BLaER1 (cell line): ENCODE measurements at regions not wholly inside any gene's neighbourhood (a gene's known extent, or its start where the extent isn't known, plus 50 kb on each side); places are given as distances from the start of the nearest gene placed in this dataset.

Experiments used
- H3K27ac ChIP-seq: shearing (Covaris generic); formaldehyde crosslinking; 2 replicates; pipeline ENCODE4 v1.8.1; 2022
- H3K27me3 ChIP-seq: shearing (Covaris generic); formaldehyde crosslinking; 2 replicates; pipeline ENCODE4 v1.8.1; 2022
- H3K36me3 ChIP-seq: shearing (Covaris generic); formaldehyde crosslinking; 2 replicates; pipeline ENCODE4 v1.8.1; 2022
- H3K4me1 ChIP-seq: shearing (Covaris generic); formaldehyde crosslinking; 2 replicates; pipeline ENCODE4 v1.8.1; 2022
- H3K4me2 ChIP-seq: shearing (Covaris generic); formaldehyde crosslinking; 2 replicates; pipeline ENCODE4 v1.8.1; 2022
- H3K4me3 ChIP-seq: shearing (Covaris generic); formaldehyde crosslinking; 2 replicates; pipeline ENCODE4 v1.8.1; 2022
- H3K9ac ChIP-seq: shearing (Covaris generic); formaldehyde crosslinking; 2 replicates; pipeline ENCODE4 v1.8.1; 2022
- H3K9me3 ChIP-seq: shearing (Covaris generic); formaldehyde crosslinking; 2 replicates; pipeline ENCODE4 v1.8.1; 2022
- H4K20me1 ChIP-seq: shearing (Covaris generic); formaldehyde crosslinking; 2 replicates; pipeline ENCODE4 v1.8.1; 2022
- Cebpa-rat ChIP-seq: shearing (Covaris generic); IDR thresholded peaks from 2 replicates; pipeline ENCODE4 v1.8.1; 2022

DNA sequence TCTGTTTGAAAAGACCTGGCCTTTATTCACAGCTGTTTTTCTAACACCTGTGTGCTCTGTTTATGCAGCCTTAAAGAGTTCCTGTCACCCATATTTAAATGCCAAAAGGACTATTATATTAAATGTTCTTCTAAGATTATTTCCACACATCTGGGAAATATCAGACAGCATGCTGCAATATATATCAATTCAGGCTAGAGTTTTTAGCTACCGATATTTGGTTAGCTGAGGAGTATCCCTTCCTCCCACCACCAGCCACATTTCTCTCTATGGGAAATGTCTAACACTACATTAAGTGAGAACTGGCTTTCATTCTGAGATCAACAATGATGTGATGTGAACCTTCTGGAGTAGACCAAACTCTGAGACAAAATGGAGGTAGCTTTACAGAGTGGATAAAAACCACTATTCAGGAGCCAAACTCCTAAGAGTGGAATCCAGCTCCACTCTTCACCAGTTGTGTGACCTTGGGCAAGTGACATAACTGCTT is 509.2 kb downstream of the ZNF608 start:
- no peak overlapping the region for H3K27ac ChIP-seq
- no peak overlapping the region for H3K4me2 ChIP-seq
- TF ChIP-seq Cebpa-rat, result no peak
- H3K36me3 ChIP-seq, result no peaks in the 10 kb centered on the region
- no peak overlapping the region for H3K4me3 ChIP-seq
- H3K9ac ChIP-seq, result no peak overlapping the region
- H3K4me1 ChIP-seq, result peaks cover 14% of the 10 kb centered on the region
- no peaks in the 10 kb centered on the region for H4K20me1 ChIP-seq
- H3K27me3 ChIP-seq, result no peaks in the 10 kb centered on the region
- H3K9me3 ChIP-seq, result peaks cover 5% of the 10 kb centered on the region

DNA sequence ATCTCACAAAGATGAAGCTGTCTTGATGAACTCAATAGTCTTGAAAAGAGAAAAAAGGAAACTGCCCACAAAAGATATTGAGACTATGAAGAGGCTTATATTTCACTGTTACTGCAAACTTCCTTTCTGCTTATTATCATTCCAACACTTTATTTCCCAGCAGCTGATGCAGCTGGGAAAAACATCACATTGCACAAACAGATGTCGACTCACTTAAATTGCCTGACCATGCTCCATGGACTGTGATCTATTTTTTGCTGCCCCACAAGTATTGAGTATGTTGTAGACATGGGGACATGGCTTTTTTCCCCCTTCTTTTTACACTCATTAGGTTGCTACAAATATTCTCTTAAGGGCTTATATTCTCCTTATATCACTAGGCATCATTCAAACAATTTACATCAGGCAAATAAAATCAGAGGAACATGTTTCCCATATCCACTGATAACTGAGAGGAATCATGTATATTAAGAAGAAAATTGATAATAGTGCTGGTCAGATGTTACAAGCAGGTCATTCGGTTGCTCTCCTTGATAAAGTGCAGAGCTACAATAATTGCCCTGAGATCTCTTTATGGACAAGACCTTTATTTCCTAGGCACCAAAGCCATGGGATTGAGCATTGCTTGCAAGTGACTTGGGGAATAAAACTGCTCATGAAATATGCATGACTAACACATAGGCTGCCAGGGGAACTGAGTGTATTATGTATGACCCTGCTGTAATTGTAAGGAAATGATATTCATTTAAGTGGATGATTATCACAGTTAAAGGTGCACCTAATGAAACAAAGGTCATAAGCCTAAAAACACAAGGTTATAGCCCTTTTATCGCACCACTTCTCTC is 509.9 kb downstream of the ZNF608 start:
- Histone ChIP-seq H3K27me3 (no peaks in the 10 kb centered on the region), H3K4me3 (no peak overlapping the region), H3K27ac (no peak overlapping the region), H3K4me2 (no peak overlapping the region), H3K9me3 (peaks cover 5% of the 10 kb centered on the region), H3K36me3 (no peaks in the 10 kb centered on the region), H3K4me1 (peaks cover 14% of the 10 kb centered on the region), H3K9ac (no peak overlapping the region), H4K20me1 (no peaks in the 10 kb centered on the region)
- no peak for TF ChIP-seq Cebpa-rat

GRCh38 chr5:124235576-124235975 is 510.9 kb downstream of the ZNF608 start:
- Histone ChIP-seq H3K9ac (no peak overlapping the region), H3K27me3 (no peaks in the 10 kb centered on the region), H3K4me2 (no peak overlapping the region), H3K4me3 (no peak overlapping the region), H3K36me3 (no peaks in the 10 kb centered on the region), H3K9me3 (peaks cover 5% of the 10 kb centered on the region), H3K27ac (no peak overlapping the region), H3K4me1 (peaks cover 14% of the 10 kb centered on the region), H4K20me1 (no peaks in the 10 kb centered on the region)
- no peak for TF ChIP-seq Cebpa-rat

GRCh38 chr5:124234770-124235562 is 511.5 kb downstream of the ZNF608 start:
- peaks cover 5% of the 10 kb centered on the region for H3K9me3 ChIP-seq
- no peaks in the 10 kb centered on the region for H4K20me1 ChIP-seq
- no peaks in the 10 kb centered on the region for H3K36me3 ChIP-seq
- no peak for TF ChIP-seq Cebpa-rat
- H3K9ac ChIP-seq, result no peak overlapping the region
- no peak overlapping the region for H3K27ac ChIP-seq
- no peak overlapping the region for H3K4me3 ChIP-seq
- H3K27me3 ChIP-seq, result no peaks in the 10 kb centered on the region
- H3K4me1 ChIP-seq, result peaks cover 14% of the 10 kb centered on the region
- H3K4me2 ChIP-seq, result peak overlapping the region; percentile 22

- TF ChIP-seq Cebpa-rat, result no peak
Measured at GRCh38 chr5:124234022-124234769, 512.2 kb downstream of the ZNF608 start.

GRCh38 chr5:124232515-124232914 is 513.9 kb downstream of the ZNF608 start:
- Histone ChIP-seq H3K27ac (no peak overlapping the region), H3K4me2 (no peak overlapping the region), H3K4me1 (peaks cover 14% of the 10 kb centered on the region), H4K20me1 (no peaks in the 10 kb centered on the region), H3K9me3 (no peaks in the 10 kb centered on the region), H3K4me3 (no peak overlapping the region), H3K36me3 (no peaks in the 10 kb centered on the region), H3K27me3 (no peaks in the 10 kb centered on the region), H3K9ac (no peak overlapping the region)
- TF ChIP-seq Cebpa-rat, result no peak

More at GRCh38 chr5:124234022-124234769, 512.2 kb downstream of the ZNF608 start:
- H3K36me3 ChIP-seq, result no peaks in the 10 kb centered on the region
- H3K4me2 ChIP-seq, result peak overlapping the region; percentile 22
- H3K4me1 ChIP-seq, result peaks cover 14% of the 10 kb centered on the region
- H3K9ac ChIP-seq, result no peak overlapping the region
- H3K9me3 ChIP-seq, result no peaks in the 10 kb centered on the region
- H4K20me1 ChIP-seq, result no peaks in the 10 kb centered on the region
- no peaks in the 10 kb centered on the region for H3K27me3 ChIP-seq
- no peak overlapping the region for H3K27ac ChIP-seq
- no peak overlapping the region for H3K4me3 ChIP-seq

DNA sequence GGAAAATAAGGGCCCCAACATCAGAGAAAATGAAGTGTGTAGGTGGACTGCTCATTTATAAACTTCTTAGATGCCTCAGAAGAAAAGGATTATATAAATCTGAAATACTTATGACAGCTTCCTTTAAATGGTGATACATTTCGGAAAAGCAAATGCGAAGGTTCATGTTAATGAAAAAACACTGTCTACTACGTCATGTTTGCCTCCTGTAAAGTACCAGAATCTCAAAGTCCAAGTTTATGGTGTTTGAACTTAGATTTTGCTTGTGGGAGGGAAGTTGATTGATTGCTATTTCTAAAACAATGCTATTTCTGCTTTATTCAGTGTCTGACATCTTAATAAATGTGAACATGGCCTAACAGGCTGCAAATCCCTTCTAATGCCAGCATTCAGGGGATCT is 514.6 kb downstream of the ZNF608 start:
- no peak for TF ChIP-seq Cebpa-rat
- no peaks in the 10 kb centered on the region for H4K20me1 ChIP-seq
- H3K9ac ChIP-seq, result no peak overlapping the region
- H3K4me2 ChIP-seq, result no peak overlapping the region
- no peaks in the 10 kb centered on the region for H3K9me3 ChIP-seq
- no peaks in the 10 kb centered on the region for H3K27me3 ChIP-seq
- H3K27ac ChIP-seq, result no peak overlapping the region
- peaks cover 14% of the 10 kb centered on the region for H3K4me1 ChIP-seq
- no peaks in the 10 kb centered on the region for H3K36me3 ChIP-seq
- H3K4me3 ChIP-seq, result no peak overlapping the region

- H3K4me2 ChIP-seq, result no peak overlapping the region
- no peak for TF ChIP-seq Cebpa-rat
- H3K4me1 ChIP-seq, result peaks cover 14% of the 10 kb centered on the region
- no peak overlapping the region for H3K9ac ChIP-seq
- H3K27me3 ChIP-seq, result no peaks in the 10 kb centered on the region
- no peak overlapping the region for H3K27ac ChIP-seq
- no peaks in the 10 kb centered on the region for H3K36me3 ChIP-seq
- H3K4me3 ChIP-seq, result no peak overlapping the region
- H4K20me1 ChIP-seq, result no peaks in the 10 kb centered on the region
- no peaks in the 10 kb centered on the region for H3K9me3 ChIP-seq
Measured at GRCh38 chr5:124231230-124231629, 515.2 kb downstream of the ZNF608 start.

- Histone ChIP-seq H3K4me2 (no peak overlapping the region), H3K4me1 (peaks cover 14% of the 10 kb centered on the region), H4K20me1 (no peaks in the 10 kb centered on the region), H3K36me3 (no peaks in the 10 kb centered on the region), H3K9me3 (no peaks in the 10 kb centered on the region), H3K27me3 (no peaks in the 10 kb centered on the region), H3K27ac (no peak overlapping the region), H3K4me3 (no peak overlapping the region), H3K9ac (no peak overlapping the region)
- TF ChIP-seq Cebpa-rat, result no peak
Measured at GRCh38 chr5:124230456-124230855, 516.0 kb downstream of the ZNF608 start.
